PC-9 (cell line): ENCODE measurements at regions not wholly inside any gene's neighbourhood (a gene's known extent, or its start where the extent isn't known, plus 50 kb on each side); places are given as distances from the start of the nearest gene placed in this dataset.

Experiments
- BruUV-seq: library from RNA; stranded (reverse); fragments of 400-500 nt; replicated peaks from 2 replicates; lab custom pipeline; 2021; lab: Mats Ljungman, UMichigan
- CTCF ChIA-PET: fragments of 300-600 bp; sonication (Branson Sonifier 250); formaldehyde crosslinking; loops from one replicate; lab custom pipeline; 2022; ENCODE audit warnings: antibody characterized with exemption; lab: Charles Lee
- POLR2A ChIA-PET: fragments of 300-600 bp; sonication (Branson Sonifier 250); formaldehyde crosslinking; loops from one replicate; lab custom pipeline; 2022; ENCODE audit warnings: antibody characterized with exemption; ENCODE audit not compliant: unreplicated experiment; lab: Charles Lee
- DNase-seq, 2 experiments: peaks; one replicate each; pipeline versions ENCODE4 v3.0.0 to v3.0.0-alpha.2; 2015 to 2022; ENCODE audit warnings: mixed read lengths in 1 of 2
- H2AFZ ChIP-seq: fragments of 200-600 bp; sonication (generic); 2 replicates; pipeline ENCODE4 v1.8.1; 2017; ENCODE audit warnings: antibody characterized with exemption
- H3F3A ChIP-seq: fragments of 200-600 bp; sonication (generic); 2 replicates; pipeline ENCODE4 v1.8.1; 2017; ENCODE audit warnings: antibody characterized with exemption, mild to moderate bottlenecking, low read depth; ENCODE audit not compliant: insufficient read depth
- H3K27ac ChIP-seq: fragments of 200-600 bp; sonication (generic); 2 replicates; pipeline ENCODE4 v1.6.1; 2016; ENCODE audit warnings: mixed run types
- H3K27me3 ChIP-seq: fragments of 200-600 bp; sonication (generic); 2 replicates; pipeline ENCODE4 v1.6.1; 2016; ENCODE audit warnings: low read depth, mixed run types; ENCODE audit not compliant: insufficient read depth
- H3K36me3 ChIP-seq: fragments of 200-600 bp; sonication (generic); 2 replicates; pipeline ENCODE4 v1.6.1; 2016; ENCODE audit warnings: low read depth, mixed run types
- H3K4me1 ChIP-seq: fragments of 200-600 bp; sonication (generic); replicated peaks from 2 replicates; pipeline ENCODE4 v1.6.1; 2016; ENCODE audit warnings: mixed run types; ENCODE audit not compliant: insufficient read depth
- H3K4me2 ChIP-seq: fragments of 200-600 bp; sonication (generic); 2 replicates; pipeline ENCODE4 v1.6.1; 2017; ENCODE audit warnings: mixed run types
- H3K4me3 ChIP-seq: fragments of 200-600 bp; sonication (generic); 2 replicates; pipeline ENCODE4 v1.6.1; 2016; ENCODE audit warnings: mixed run types
- H3K79me2 ChIP-seq: fragments of 200-600 bp; sonication (generic); 2 replicates; pipeline ENCODE4 v1.6.1; 2017; ENCODE audit warnings: low read depth, mixed run types
- H3K9me2 ChIP-seq: fragments of 200-600 bp; sonication (generic); 2 replicates; pipeline ENCODE4 v1.8.1; 2017; ENCODE audit warnings: mild to moderate bottlenecking; ENCODE audit not compliant: insufficient read depth
- H3K9me3 ChIP-seq: fragments of 200-600 bp; sonication (generic); 2 replicates; pipeline ENCODE4 v1.8.1; 2016; ENCODE audit warnings: low read depth; ENCODE audit not compliant: insufficient read depth
- H4K20me1 ChIP-seq: fragments of 200-600 bp; sonication (generic); 2 replicates; pipeline ENCODE4 v1.8.1; 2017; ENCODE audit not compliant: insufficient read depth
- CTCF ChIP-seq: fragments of 200-600 bp; sonication (generic); conservative IDR thresholded peaks from 2 replicates; pipeline ENCODE4 v1.6.1; 2017; ENCODE audit warnings: mixed run types, antibody characterized with exemption, mild to moderate bottlenecking, moderate library complexity
- EZH2 ChIP-seq: fragments of 200-600 bp; sonication (generic); IDR thresholded peaks from 2 replicates; pipeline ENCODE4 v1.8.0; 2017; ENCODE audit warnings: antibody characterized with exemption, low read depth
- intact Hi-C: fragments of 100-400 bp; cut with micrococcal nuclease; formaldehyde crosslinking; loops from one replicate; pipeline ENCODE4 v1.10.0; 2022; ENCODE audit not compliant: unreplicated experiment

- Histone ChIP-seq H3K9me2 (no peaks in the 10 kb centered on the region), H3K4me1 (no peaks in the 10 kb centered on the region), H2AFZ (no peak overlapping the region), H3K27ac (no peak overlapping the region), H3K4me2 (no peak overlapping the region), H3K4me3 (no peak overlapping the region), H4K20me1 (no peaks in the 10 kb centered on the region), H3K9me3 (no peaks in the 10 kb centered on the region), H3K27me3 (peaks cover 55% of the 10 kb centered on the region), H3F3A (no peaks in the 10 kb centered on the region), H3K79me2 (no peaks in the 10 kb centered on the region), H3K36me3 (no peaks in the 10 kb centered on the region)
- BruUV-seq, result no TSS peak
- POLR2A ChIA-PET, result no interaction called here
- no peak for DNase-seq
- intact Hi-C loops, result no loop called here
- CTCF ChIA-PET, result no interaction called here
- TF ChIP-seq CTCF (no peak), EZH2 (no peak)
Observed at GRCh38 chr11:127117231-127117739, 116.7 kb upstream of the KIRREL3 start.

DNA sequence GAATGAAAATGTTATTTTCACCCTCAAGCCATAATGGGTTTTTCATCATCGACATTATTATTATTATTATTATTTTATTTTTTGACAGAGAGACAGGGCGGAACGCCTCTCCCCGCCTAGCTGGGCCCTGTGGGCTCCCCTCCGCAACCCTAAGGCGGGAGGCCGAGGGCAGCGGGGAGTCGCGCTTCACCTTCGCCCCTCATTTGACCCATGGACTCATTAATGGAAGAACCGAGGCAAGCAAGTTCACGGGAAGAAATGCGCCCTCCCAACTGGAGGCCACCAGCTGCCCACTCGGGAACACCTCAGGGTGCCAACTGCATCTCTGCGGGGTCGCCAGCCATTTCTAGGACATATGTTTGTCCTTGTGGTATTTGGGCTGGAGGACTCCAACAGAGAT lies 115.3 kb upstream of the KIRREL3 start:
- DNase-seq, result no peak
- TF ChIP-seq CTCF (no peak), EZH2 (no peak)
- Histone ChIP-seq H3K9me3 (no peaks in the 10 kb centered on the region), H3K4me1 (no peaks in the 10 kb centered on the region), H3K9me2 (no peaks in the 10 kb centered on the region), H3K27ac (no peak overlapping the region), H3K27me3 (peaks cover 46% of the 10 kb centered on the region), H3K36me3 (no peaks in the 10 kb centered on the region), H3K79me2 (no peaks in the 10 kb centered on the region), H3K4me2 (no peak overlapping the region), H3K4me3 (no peak overlapping the region), H4K20me1 (no peaks in the 10 kb centered on the region), H3F3A (no peaks in the 10 kb centered on the region), H2AFZ (no peak overlapping the region)
- CTCF ChIA-PET, result no interaction called here
- BruUV-seq, result no TSS peak
- POLR2A ChIA-PET, result no interaction called here
- intact Hi-C loops, result no loop called here

DNA sequence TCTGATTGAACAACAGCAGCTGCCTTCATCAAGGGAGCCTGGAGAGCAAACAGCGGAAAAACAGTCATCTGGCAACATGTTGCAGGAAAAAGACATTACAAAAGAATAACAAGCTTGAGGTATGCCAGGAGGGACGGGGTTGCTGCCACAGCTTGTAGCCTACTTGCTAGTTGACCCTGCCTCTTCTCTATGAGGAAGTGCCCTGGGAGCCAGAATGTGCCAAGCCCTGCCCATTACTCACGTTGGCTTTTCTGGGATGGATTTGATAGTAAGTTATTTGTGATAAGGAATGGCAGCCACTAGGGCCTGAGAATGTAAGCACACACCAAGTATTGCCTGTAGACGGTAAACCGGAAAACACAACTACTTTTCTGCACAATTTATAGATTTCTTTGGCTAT lies 113.5 kb upstream of the KIRREL3 start:
- H3K9me3 ChIP-seq, result no peaks in the 10 kb centered on the region
- no peak overlapping the region for H3K4me2 ChIP-seq
- TF ChIP-seq EZH2 (no peak), CTCF (no peak)
- H3K27me3 ChIP-seq, result peaks cover 40% of the 10 kb centered on the region
- H3K36me3 ChIP-seq, result no peaks in the 10 kb centered on the region
- POLR2A ChIA-PET, result no interaction called here
- H3F3A ChIP-seq, result no peaks in the 10 kb centered on the region
- no peaks in the 10 kb centered on the region for H3K9me2 ChIP-seq
- H2AFZ ChIP-seq, result no peak overlapping the region
- H3K4me1 ChIP-seq, result no peaks in the 10 kb centered on the region
- H3K4me3 ChIP-seq, result no peak overlapping the region
- no TSS peak for BruUV-seq
- H3K79me2 ChIP-seq, result no peaks in the 10 kb centered on the region
- H3K27ac ChIP-seq, result no peak overlapping the region
- CTCF ChIA-PET, result no interaction called here
- no peaks in the 10 kb centered on the region for H4K20me1 ChIP-seq
- intact Hi-C loops, result no loop called here
- DNase-seq, result no peak
